ENCODE measurements at regions not wholly inside any gene's neighbourhood (a gene's known extent, or its start where the extent isn't known, plus 50 kb on each side); places are given as distances from the start of the nearest gene placed in this dataset.

DNA sequence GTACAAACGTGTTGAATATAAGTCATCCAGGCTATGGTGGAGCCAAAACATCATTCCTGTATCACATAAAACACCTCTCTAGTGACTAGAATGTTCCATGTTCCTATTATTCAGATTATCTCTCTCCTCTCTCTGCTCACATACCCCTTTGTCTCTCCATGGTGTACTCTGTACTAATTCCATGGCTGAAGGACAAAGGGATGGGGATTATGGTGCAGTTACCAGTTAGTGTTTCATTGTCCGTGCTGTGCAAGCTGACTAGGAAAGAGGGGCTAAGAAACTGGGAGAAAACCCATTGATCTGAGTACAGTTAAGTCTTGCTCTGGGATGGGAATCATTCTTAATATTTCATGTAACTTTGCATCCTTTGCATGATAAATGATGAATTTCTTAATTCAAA lies 397.4 kb upstream of the NOX3 start:
- Histone ChIP-seq H3K27me3 (ENCODE audit: control insufficient read depth, insufficient read depth, low read length) (no peaks in the 10 kb centered on the region), H3K9me3 (ENCODE audit: control insufficient read depth, insufficient read depth, low read length) (no peaks in the 10 kb centered on the region), H3K27ac (ENCODE audit: low read depth, low read length) (no peak overlapping the region), H3K36me3 (ENCODE audit: control insufficient read depth, insufficient read depth, low read length) (no peaks in the 10 kb centered on the region), H3K4me1 (ENCODE audit: control insufficient read depth, insufficient read depth, low read length) (no peaks in the 10 kb centered on the region), H3K4me3 (ENCODE audit: low read depth, low read length) (no peak overlapping the region)
- DNase-seq (ENCODE audit: low read depth in 4 of 6, low spot score in 6 of 6), result no peak
- 80% methylated on average over 1 of the region's 2 CpGs for WGBS (ENCODE audit: insufficient coverage)

DNA sequence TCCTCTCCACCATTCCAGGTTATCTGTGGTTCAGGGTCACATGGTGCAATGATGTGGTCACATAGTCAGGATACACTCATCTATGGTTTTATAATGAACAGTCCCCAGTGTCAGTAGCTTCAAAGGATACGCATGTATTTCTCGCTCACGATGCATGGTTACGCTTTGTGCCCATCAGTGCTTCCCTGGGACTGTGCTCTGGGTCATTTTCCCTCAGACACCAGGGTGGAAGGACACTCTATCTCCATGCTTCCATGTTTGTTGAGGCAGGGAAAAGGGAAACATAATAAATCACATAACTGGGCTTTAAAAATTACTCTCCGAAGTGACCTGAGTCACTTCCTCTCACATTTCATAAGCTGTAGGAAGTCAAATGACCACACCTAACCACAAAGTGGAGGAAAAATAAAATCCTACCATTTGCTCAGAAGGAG lies 394.8 kb upstream of the NOX3 start:
- no peak overlapping the region for H3K27ac ChIP-seq (ENCODE audit: low read depth, low read length)
- 95% methylated on average over 4 of the region's 5 CpGs for WGBS (ENCODE audit: insufficient coverage)
- DNase-seq (ENCODE audit: low read depth in 4 of 6, low spot score in 6 of 6), result no peak

DNA sequence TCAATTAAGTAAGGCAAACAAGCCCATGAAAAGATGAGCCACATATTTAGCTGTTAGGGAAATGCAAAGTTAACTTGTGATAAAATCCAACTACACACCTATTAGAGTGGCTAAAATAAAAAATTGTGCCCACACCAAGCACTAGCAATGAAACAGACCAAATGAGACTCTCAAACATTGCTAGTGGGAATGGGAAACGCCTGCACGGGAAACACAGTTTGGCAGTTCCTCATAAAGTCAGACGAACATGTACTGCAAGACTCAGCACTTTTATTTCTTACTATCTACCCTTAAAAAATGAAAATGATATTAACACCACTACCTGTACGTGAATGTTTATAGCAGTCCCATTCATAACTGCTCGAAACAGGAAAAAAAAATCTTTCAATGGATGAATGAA lies 392.1 kb upstream of the NOX3 start:
- Histone ChIP-seq H3K36me3 (ENCODE audit: control insufficient read depth, insufficient read depth, low read length) (no peaks in the 10 kb centered on the region), H3K27ac (ENCODE audit: low read depth, low read length) (no peak overlapping the region), H3K9me3 (ENCODE audit: control insufficient read depth, insufficient read depth, low read length) (peaks cover 4% of the 10 kb centered on the region), H3K27me3 (ENCODE audit: control insufficient read depth, insufficient read depth, low read length) (no peaks in the 10 kb centered on the region), H3K4me3 (ENCODE audit: low read depth, low read length) (no peak overlapping the region), H3K4me1 (ENCODE audit: control insufficient read depth, insufficient read depth, low read length) (no peaks in the 10 kb centered on the region)
- DNase-seq (ENCODE audit: low read depth in 4 of 6, low spot score in 6 of 6), result no peak
- WGBS (ENCODE audit: insufficient coverage), result 80% methylated on average over 1 of the region's 5 CpGs

More for the DNA sequence above, 394.8 kb upstream of the NOX3 start:
- no peaks in the 10 kb centered on the region for H3K27me3 ChIP-seq (ENCODE audit: control insufficient read depth, insufficient read depth, low read length)
- H3K4me3 ChIP-seq (ENCODE audit: low read depth, low read length), result no peak overlapping the region
- no peaks in the 10 kb centered on the region for H3K4me1 ChIP-seq (ENCODE audit: control insufficient read depth, insufficient read depth, low read length)
- peaks cover 4% of the 10 kb centered on the region for H3K9me3 ChIP-seq (ENCODE audit: control insufficient read depth, insufficient read depth, low read length)
- no peaks in the 10 kb centered on the region for H3K36me3 ChIP-seq (ENCODE audit: control insufficient read depth, insufficient read depth, low read length)

DNA sequence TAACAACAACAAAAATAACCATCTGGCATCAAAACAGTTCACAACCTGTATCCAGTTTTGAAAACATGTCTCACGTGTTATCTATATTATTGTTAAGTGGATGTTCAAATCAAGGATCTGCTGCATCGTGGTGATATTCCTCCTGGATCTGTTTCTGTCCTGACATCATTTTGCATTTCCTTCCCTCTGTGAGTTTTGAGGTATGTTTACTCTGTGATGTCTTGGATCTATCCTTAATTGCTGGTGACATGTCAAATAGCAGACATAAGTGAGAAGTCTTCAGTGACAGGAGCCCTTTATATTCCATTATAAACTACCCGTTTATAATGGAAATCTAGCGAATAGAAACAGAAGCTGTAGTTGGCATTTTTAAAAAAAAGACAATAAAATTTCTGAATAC lies 381.8 kb upstream of the NOX3 start:
- Histone ChIP-seq H3K27me3 (ENCODE audit: control insufficient read depth, insufficient read depth, low read length) (no peaks in the 10 kb centered on the region), H3K4me3 (ENCODE audit: low read depth, low read length) (no peak overlapping the region)

DNA sequence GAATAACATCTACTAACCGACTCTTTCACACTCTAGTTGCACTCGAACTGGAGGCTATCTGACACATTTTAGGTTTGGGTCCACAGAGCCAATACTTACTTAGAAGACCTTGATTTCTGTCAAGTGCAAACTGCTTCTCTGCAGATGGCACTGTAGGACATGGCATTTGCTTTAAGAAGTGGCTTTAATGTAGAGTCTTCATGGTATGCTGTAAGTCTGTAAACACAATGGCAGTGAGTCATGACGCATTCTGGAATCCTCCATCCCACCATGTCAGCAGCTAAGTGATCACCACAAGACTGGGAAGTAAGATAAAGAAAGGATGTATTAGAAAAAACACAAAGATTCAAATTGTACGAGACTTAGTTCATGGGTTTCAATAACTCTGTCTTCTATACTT lies 377.0 kb upstream of the NOX3 start:
- DNase-seq (ENCODE audit: low read depth in 4 of 6, low spot score in 6 of 6), result peak in 2 of 6 donors; percentile 34 to 61
- H3K4me3 ChIP-seq (ENCODE audit: low read depth, low read length), result no peak overlapping the region
- H3K27ac ChIP-seq (ENCODE audit: low read depth, low read length), result no peak overlapping the region
- H3K4me1 ChIP-seq (ENCODE audit: control insufficient read depth, insufficient read depth, low read length), result no peaks in the 10 kb centered on the region
- H3K36me3 ChIP-seq (ENCODE audit: control insufficient read depth, insufficient read depth, low read length), result no peaks in the 10 kb centered on the region
- no peaks in the 10 kb centered on the region for H3K9me3 ChIP-seq (ENCODE audit: control insufficient read depth, insufficient read depth, low read length)
- no CpG with 5 or more reads among the region's 4 CpGs for WGBS (ENCODE audit: insufficient coverage)
- no peaks in the 10 kb centered on the region for H3K27me3 ChIP-seq (ENCODE audit: control insufficient read depth, insufficient read depth, low read length)

More for the DNA sequence above, 381.8 kb upstream of the NOX3 start:
- no peak for DNase-seq (ENCODE audit: low read depth in 4 of 6, low spot score in 6 of 6)
- Histone ChIP-seq H3K4me1 (ENCODE audit: control insufficient read depth, insufficient read depth, low read length) (no peaks in the 10 kb centered on the region), H3K36me3 (ENCODE audit: control insufficient read depth, insufficient read depth, low read length) (no peaks in the 10 kb centered on the region), H3K27ac (ENCODE audit: low read depth, low read length) (no peak overlapping the region), H3K9me3 (ENCODE audit: control insufficient read depth, insufficient read depth, low read length) (no peaks in the 10 kb centered on the region)
- WGBS (ENCODE audit: insufficient coverage), result no CpG with 5 or more reads among the region's 4 CpGs

DNA sequence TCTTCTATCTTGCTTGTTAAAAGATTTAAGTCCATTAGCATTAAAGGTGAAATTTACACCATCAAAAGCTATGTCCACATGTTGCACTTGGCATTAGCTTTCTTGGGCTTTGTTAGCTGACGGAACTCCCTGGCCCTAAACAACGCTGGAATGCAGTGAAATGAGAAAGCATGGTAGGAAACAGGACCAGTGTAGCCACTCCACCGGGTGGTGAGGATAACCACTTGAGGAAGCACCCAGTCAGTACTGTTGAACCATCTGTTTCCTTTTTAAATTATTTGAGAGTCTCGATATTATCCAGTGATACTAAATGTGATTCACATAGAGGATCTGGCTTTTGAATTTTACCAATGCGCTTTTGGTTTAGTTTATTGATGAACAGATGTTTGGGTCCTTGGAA lies 374.9 kb upstream of the NOX3 start:
- no peaks in the 10 kb centered on the region for H3K4me1 ChIP-seq (ENCODE audit: control insufficient read depth, insufficient read depth, low read length)
- no peaks in the 10 kb centered on the region for H3K36me3 ChIP-seq (ENCODE audit: control insufficient read depth, insufficient read depth, low read length)
- no peaks in the 10 kb centered on the region for H3K9me3 ChIP-seq (ENCODE audit: control insufficient read depth, insufficient read depth, low read length)
- DNase-seq (ENCODE audit: low read depth in 4 of 6, low spot score in 6 of 6), result no peak
- no peak overlapping the region for H3K27ac ChIP-seq (ENCODE audit: low read depth, low read length)
- 92% methylated on average over 3 of the region's 5 CpGs for WGBS (ENCODE audit: insufficient coverage)
- no peaks in the 10 kb centered on the region for H3K27me3 ChIP-seq (ENCODE audit: control insufficient read depth, insufficient read depth, low read length)
- H3K4me3 ChIP-seq (ENCODE audit: low read depth, low read length), result no peak overlapping the region

DNA sequence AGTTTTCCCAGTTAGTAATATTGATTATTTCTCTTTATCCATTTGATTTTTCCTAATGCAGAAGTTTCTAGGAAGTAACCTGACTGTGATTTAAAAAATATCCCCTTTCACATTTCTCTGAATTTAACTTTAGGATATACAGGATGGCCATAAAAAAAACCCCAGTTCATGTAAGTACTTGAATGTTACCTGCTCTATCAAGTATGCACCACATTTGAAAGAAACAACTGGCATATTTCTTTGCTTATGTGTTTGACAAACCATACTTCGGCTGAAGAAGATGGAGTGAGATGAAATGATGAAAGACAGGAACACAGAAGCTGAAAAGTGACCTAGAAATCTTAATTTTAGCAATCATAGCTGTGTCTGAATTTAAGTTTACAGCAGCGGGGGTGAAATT lies 374.0 kb upstream of the NOX3 start:
- H3K27ac ChIP-seq (ENCODE audit: low read depth, low read length), result no peak overlapping the region
- H3K27me3 ChIP-seq (ENCODE audit: control insufficient read depth, insufficient read depth, low read length), result no peaks in the 10 kb centered on the region

DNA sequence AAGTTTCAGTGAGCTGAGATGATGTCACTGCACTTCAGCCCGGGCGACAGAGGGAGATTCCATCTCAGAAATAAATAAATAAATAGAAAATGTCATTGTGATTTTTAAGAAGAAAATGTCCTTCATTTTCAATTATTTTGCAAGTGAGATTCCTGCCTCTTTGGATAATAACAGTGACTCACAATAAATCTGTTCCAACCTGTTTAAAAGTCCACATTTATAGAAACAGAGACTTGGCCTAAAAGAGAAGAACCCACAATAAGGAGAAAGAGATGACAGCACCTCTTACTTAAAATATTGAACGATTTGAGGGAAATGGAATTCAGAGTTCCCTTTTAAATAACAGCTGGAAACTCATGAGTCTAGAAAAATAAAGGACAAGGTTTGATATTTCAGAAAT lies 373.4 kb upstream of the NOX3 start:
- WGBS (ENCODE audit: insufficient coverage), result no CpG with 5 or more reads among the region's 3 CpGs
- DNase-seq (ENCODE audit: low read depth in 4 of 6, low spot score in 6 of 6), result no peak
- no peak overlapping the region for H3K27ac ChIP-seq (ENCODE audit: low read depth, low read length)
- no peaks in the 10 kb centered on the region for H3K4me1 ChIP-seq (ENCODE audit: control insufficient read depth, insufficient read depth, low read length)
- no peak overlapping the region for H3K4me3 ChIP-seq (ENCODE audit: low read depth, low read length)
- no peaks in the 10 kb centered on the region for H3K27me3 ChIP-seq (ENCODE audit: control insufficient read depth, insufficient read depth, low read length)
- no peaks in the 10 kb centered on the region for H3K36me3 ChIP-seq (ENCODE audit: control insufficient read depth, insufficient read depth, low read length)
- H3K9me3 ChIP-seq (ENCODE audit: control insufficient read depth, insufficient read depth, low read length), result no peaks in the 10 kb centered on the region

More for the DNA sequence above, 374.0 kb upstream of the NOX3 start:
- Histone ChIP-seq H3K4me3 (ENCODE audit: low read depth, low read length) (no peak overlapping the region), H3K4me1 (ENCODE audit: control insufficient read depth, insufficient read depth, low read length) (no peaks in the 10 kb centered on the region), H3K36me3 (ENCODE audit: control insufficient read depth, insufficient read depth, low read length) (no peaks in the 10 kb centered on the region), H3K9me3 (ENCODE audit: control insufficient read depth, insufficient read depth, low read length) (no peaks in the 10 kb centered on the region)
- no CpG with 5 or more reads among the region's 2 CpGs for WGBS (ENCODE audit: insufficient coverage)
- no peak for DNase-seq (ENCODE audit: low read depth in 4 of 6, low spot score in 6 of 6)

DNA sequence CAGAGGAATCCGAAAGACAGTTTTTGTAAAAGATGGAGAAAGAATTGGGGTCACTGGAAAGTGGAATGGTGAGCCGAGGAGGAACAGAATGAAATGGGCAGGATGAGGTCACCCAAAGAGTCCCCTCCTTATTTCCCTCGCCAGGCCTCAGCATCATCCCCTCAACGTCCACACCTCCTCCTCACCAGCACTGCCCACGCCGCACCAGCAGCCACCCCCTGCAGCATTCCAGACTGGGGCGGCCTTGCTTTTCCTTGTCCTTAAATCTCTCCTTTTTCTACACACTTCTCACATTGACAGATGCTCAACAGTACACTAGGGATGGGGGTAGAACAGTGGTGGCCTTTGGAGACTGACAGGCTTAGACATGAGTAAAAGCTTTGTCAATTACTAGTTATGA lies 363.1 kb upstream of the NOX3 start:
- Histone ChIP-seq H3K4me3 (ENCODE audit: low read depth, low read length) (no peak overlapping the region), H3K9me3 (ENCODE audit: control insufficient read depth, insufficient read depth, low read length) (no peaks in the 10 kb centered on the region), H3K27ac (ENCODE audit: low read depth, low read length) (no peak overlapping the region), H3K36me3 (ENCODE audit: control insufficient read depth, insufficient read depth, low read length) (no peaks in the 10 kb centered on the region), H3K4me1 (ENCODE audit: control insufficient read depth, insufficient read depth, low read length) (no peaks in the 10 kb centered on the region), H3K27me3 (ENCODE audit: control insufficient read depth, insufficient read depth, low read length) (no peaks in the 10 kb centered on the region)
- WGBS (ENCODE audit: insufficient coverage), result 94% methylated on average over 4 of the region's 7 CpGs
- DNase-seq (ENCODE audit: low read depth in 4 of 6, low spot score in 6 of 6), result no peak

DNA sequence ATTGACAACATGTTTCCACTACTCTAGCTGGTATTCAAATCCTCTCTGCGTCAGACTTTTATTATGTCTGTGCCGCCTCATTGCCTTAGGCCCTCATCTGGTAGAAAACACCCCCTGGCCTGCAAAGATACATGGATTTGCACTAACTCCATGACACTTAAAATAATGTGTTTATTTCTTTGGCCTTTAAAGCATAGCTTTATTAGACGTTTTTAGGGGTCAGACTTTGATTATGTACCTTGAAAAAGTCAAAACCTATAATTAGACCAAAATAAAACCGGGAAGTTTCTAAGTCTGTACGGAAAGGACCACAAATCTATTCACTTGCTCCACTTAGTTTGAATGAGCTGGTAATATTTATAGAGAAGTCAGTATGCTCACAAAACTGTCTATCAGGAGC lies 357.9 kb upstream of the NOX3 start:
- no peaks in the 10 kb centered on the region for H3K36me3 ChIP-seq (ENCODE audit: control insufficient read depth, insufficient read depth, low read length)
- H3K4me1 ChIP-seq (ENCODE audit: control insufficient read depth, insufficient read depth, low read length), result no peaks in the 10 kb centered on the region
- no peak for DNase-seq (ENCODE audit: low read depth in 4 of 6, low spot score in 6 of 6)
- H3K9me3 ChIP-seq (ENCODE audit: control insufficient read depth, insufficient read depth, low read length), result no peaks in the 10 kb centered on the region
- no CpG with 5 or more reads among the region's 5 CpGs for WGBS (ENCODE audit: insufficient coverage)
- no peaks in the 10 kb centered on the region for H3K27me3 ChIP-seq (ENCODE audit: control insufficient read depth, insufficient read depth, low read length)
- no peak overlapping the region for H3K4me3 ChIP-seq (ENCODE audit: low read depth, low read length)
- no peak overlapping the region for H3K27ac ChIP-seq (ENCODE audit: low read depth, low read length)
